Astrocyte (in vitro differentiated cells and primary cell): ENCODE measurements at regions not wholly inside any gene's neighbourhood (a gene's known extent, or its start where the extent isn't known, plus 50 kb on each side); places are given as distances from the start of the nearest gene placed in this dataset.
"Not testable (repeated sequence)": the region's sequence is repeated elsewhere in the genome, so short reads cannot be mapped to it uniquely, and the experiment has no call there.

Experiments
- EZH2 ChIP-seq: IDR thresholded peaks from 2 replicates; pipeline ENCODE4 v1.6.1; 2012; ENCODE audit warnings: mild to moderate bottlenecking, low read length, inconsistent platforms; ENCODE audit not compliant: insufficient read depth
- TF ChIP-seq, protein P1 (sequence below): IDR thresholded peaks from 2 replicates; pipeline ENCODE4 v1.5.1; 2011; ENCODE audit warnings: low read depth, mild to moderate bottlenecking, inconsistent platforms, low read length, moderate library complexity; ENCODE audit not compliant: insufficient read depth

GRCh38 chr5:34185005-34185404, 142.0 kb upstream of the C1QTNF3 start:
- TF ChIP-seq, protein P1, sequence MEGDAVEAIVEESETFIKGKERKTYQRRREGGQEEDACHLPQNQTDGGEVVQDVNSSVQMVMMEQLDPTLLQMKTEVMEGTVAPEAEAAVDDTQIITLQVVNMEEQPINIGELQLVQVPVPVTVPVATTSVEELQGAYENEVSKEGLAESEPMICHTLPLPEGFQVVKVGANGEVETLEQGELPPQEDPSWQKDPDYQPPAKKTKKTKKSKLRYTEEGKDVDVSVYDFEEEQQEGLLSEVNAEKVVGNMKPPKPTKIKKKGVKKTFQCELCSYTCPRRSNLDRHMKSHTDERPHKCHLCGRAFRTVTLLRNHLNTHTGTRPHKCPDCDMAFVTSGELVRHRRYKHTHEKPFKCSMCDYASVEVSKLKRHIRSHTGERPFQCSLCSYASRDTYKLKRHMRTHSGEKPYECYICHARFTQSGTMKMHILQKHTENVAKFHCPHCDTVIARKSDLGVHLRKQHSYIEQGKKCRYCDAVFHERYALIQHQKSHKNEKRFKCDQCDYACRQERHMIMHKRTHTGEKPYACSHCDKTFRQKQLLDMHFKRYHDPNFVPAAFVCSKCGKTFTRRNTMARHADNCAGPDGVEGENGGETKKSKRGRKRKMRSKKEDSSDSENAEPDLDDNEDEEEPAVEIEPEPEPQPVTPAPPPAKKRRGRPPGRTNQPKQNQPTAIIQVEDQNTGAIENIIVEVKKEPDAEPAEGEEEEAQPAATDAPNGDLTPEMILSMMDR, result not testable (repeated sequence)
- TF ChIP-seq EZH2, result not testable (repeated sequence)
